PFSK-1 (cell line): ENCODE measurements at regions not wholly inside any gene's neighbourhood (a gene's known extent, or its start where the extent isn't known, plus 50 kb on each side); places are given as distances from the start of the nearest gene placed in this dataset.

Experiments used
- FOXP2 ChIP-seq: optimal IDR thresholded peaks from 2 replicates; pipeline ENCODE3; 2011; ENCODE audit warnings: borderline replicate concordance, control low read depth, inconsistent platforms; ENCODE audit not compliant: insufficient read depth; ENCODE audit errors: extremely low read length, extremely low read depth
- POLR2AphosphoS5 ChIP-seq: IDR thresholded peaks from 2 replicates; pipeline ENCODE4 v1.6.1; 2012; ENCODE audit warnings: low read depth, mild to moderate bottlenecking, control low read depth, low read length, moderate library complexity
- REST ChIP-seq, 2 experiments: IDR thresholded peaks; 2 replicates each; pipeline versions ENCODE4 v1.6.1 to v1.8.0; 2011 to 2012; ENCODE audit warnings: low read depth in 2 of 2, low read length in 2 of 2, control low read depth in 1 of 2, inconsistent platforms in 1 of 2, mild to moderate bottlenecking in 1 of 2, moderate library complexity in 1 of 2; ENCODE audit not compliant: insufficient read depth in 1 of 2
- SIN3A ChIP-seq: IDR thresholded peaks from 2 replicates; pipeline ENCODE4 v1.6.1; 2012; ENCODE audit warnings: mild to moderate bottlenecking, low read length, moderate library complexity, borderline replicate concordance; ENCODE audit not compliant: insufficient read depth
- TAF1 ChIP-seq: IDR thresholded peaks from 2 replicates; pipeline ENCODE4 v1.6.1; 2012; ENCODE audit warnings: low read length, control low read depth, borderline replicate concordance; ENCODE audit not compliant: insufficient read depth

GRCh38 chr16:65846210-65846602, 520.3 kb upstream of the CDH5 start:
- TF ChIP-seq POLR2AphosphoS5 (no peak), SIN3A (no peak), TAF1 (no peak), REST (IDR thresholded peaks at IDR 0.05; ENCODE audit: insufficient read depth in 1 of 2, low read depth in 2 of 2, low read length in 2 of 2) (no peak), FOXP2 (no peak)
